Vagina (tissue), 2 donors: ENCODE measurements at regions not wholly inside any gene's neighbourhood (a gene's known extent, or its start where the extent isn't known, plus 50 kb on each side); places are given as distances from the start of the nearest gene placed in this dataset.

Experiments
- POLR2A ChIP-seq, 2 donors: fragments of 450-650 bp; IDR thresholded peaks; one replicate each; pipeline ENCODE4 v1.6.1; 2017; ENCODE audit warnings: antibody characterized with exemption in 2 of 2, mild to moderate bottlenecking in 2 of 2, moderate library complexity in 2 of 2
- POLR2AphosphoS5 ChIP-seq, 2 donors: sonication (generic); formaldehyde crosslinking; IDR thresholded peaks; one replicate each; pipeline ENCODE4 v1.9.0; 2017; ENCODE audit warnings: antibody characterized with exemption in 2 of 2, mild to moderate bottlenecking in 2 of 2, low read depth in 1 of 2; ENCODE audit not compliant: insufficient read depth in 1 of 2
- TF ChIP-seq, protein P1 (sequence below), 3 experiments: fragments of 450-650 bp in 2 of 3; fragments of 200-600 bp in 1 of 3; sonication (generic) in 1 of 3; IDR thresholded peaks; one replicate each; pipeline ENCODE4 v1.5.1; 2017 to 2019; ENCODE audit warnings: antibody characterized with exemption in 3 of 3, mild to moderate bottlenecking in 2 of 3, moderate library complexity in 2 of 3

DNA sequence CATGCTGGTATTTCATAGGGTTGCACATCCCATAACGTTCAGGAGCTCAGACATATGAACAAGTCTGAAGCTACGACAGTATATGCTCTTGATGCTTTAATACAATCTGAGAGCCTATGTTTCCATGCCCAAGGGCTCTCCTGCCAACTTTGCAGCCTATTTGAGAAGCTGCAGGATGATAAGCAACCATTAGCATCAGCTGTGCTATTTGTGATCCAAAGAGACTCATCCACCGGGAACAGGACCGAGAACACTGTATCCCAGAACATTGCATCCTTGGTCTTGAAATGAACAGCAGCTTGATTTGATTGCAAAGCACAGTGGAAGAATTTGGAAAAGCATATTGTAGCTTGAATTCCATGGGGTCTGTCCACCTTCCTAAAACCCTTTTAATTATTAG lies 156.2 kb upstream of the PTER start:
- TF ChIP-seq POLR2AphosphoS5 (IDR thresholded peaks at IDR 0.05; ENCODE audit: insufficient read depth in 1 of 2, low read depth in 1 of 2) (no peak), POLR2A (IDR thresholded peaks at IDR 0.05) (no peak)
- TF ChIP-seq, protein P1, sequence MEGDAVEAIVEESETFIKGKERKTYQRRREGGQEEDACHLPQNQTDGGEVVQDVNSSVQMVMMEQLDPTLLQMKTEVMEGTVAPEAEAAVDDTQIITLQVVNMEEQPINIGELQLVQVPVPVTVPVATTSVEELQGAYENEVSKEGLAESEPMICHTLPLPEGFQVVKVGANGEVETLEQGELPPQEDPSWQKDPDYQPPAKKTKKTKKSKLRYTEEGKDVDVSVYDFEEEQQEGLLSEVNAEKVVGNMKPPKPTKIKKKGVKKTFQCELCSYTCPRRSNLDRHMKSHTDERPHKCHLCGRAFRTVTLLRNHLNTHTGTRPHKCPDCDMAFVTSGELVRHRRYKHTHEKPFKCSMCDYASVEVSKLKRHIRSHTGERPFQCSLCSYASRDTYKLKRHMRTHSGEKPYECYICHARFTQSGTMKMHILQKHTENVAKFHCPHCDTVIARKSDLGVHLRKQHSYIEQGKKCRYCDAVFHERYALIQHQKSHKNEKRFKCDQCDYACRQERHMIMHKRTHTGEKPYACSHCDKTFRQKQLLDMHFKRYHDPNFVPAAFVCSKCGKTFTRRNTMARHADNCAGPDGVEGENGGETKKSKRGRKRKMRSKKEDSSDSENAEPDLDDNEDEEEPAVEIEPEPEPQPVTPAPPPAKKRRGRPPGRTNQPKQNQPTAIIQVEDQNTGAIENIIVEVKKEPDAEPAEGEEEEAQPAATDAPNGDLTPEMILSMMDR (IDR thresholded peaks at IDR 0.05), result no peak
